SU-DHL-6 (cell line): ENCODE measurements at regions not wholly inside any gene's neighbourhood (a gene's known extent, or its start where the extent isn't known, plus 50 kb on each side); places are given as distances from the start of the nearest gene placed in this dataset.

Experiments
- H2AFZ ChIP-seq: fragments of 200-600 bp; sonication (generic); 2 replicates; pipeline ENCODE4 v1.6.1; 2014; ENCODE audit warnings: low read depth, mild to moderate bottlenecking, moderate library complexity, mixed read lengths, antibody characterized with exemption, low read length; ENCODE audit not compliant: severe bottlenecking
- H3F3A ChIP-seq: fragments of 200-600 bp; shearing (Covaris generic); 2 replicates; pipeline ENCODE4 v1.6.0; 2016; ENCODE audit warnings: antibody characterized with exemption, mild to moderate bottlenecking; ENCODE audit not compliant: insufficient read depth
- H3K27ac ChIP-seq: fragments of 200-600 bp; sonication (generic); 2 replicates; pipeline ENCODE4 v1.5.1; 2016; ENCODE audit warnings: low read depth, mild to moderate bottlenecking, low read length, moderate library complexity, mixed read lengths
- H3K27me3 ChIP-seq: fragments of 200-600 bp; sonication (generic), shearing (Covaris generic); 2 replicates; pipeline ENCODE4 v1.6.0; 2014; ENCODE audit warnings: mild to moderate bottlenecking, low read length
- H3K36me3 ChIP-seq: fragments of 200-600 bp; sonication (generic); 2 replicates; pipeline ENCODE4 v1.6.1; 2014; ENCODE audit warnings: mild to moderate bottlenecking, low read length, mixed read lengths
- H3K4me2 ChIP-seq: fragments of 300-600, 200-600 bp; shearing (Covaris generic), sonication (generic); 2 replicates; pipeline ENCODE4 v1.6.0; 2014; ENCODE audit warnings: low read length, low read depth, mild to moderate bottlenecking; ENCODE audit not compliant: poor library complexity, severe bottlenecking
- H3K4me3 ChIP-seq: fragments of 200-600 bp; sonication (generic); 2 replicates; pipeline ENCODE4 v1.5.1; 2014; ENCODE audit warnings: antibody characterized with exemption, low read length, mild to moderate bottlenecking, mixed read lengths; ENCODE audit not compliant: insufficient read depth, poor library complexity, severe bottlenecking
- H3K79me2 ChIP-seq: fragments of 200-600 bp; sonication (generic); 2 replicates; pipeline ENCODE4 v1.6.1; 2014; ENCODE audit warnings: mild to moderate bottlenecking, low read length, moderate library complexity; ENCODE audit not compliant: insufficient read depth
- H3K9ac ChIP-seq: fragments of 200-600 bp; sonication (generic); 2 replicates; pipeline ENCODE4 v1.7.0; 2014; ENCODE audit warnings: mild to moderate bottlenecking, low read length
- H3K9me2 ChIP-seq: fragments of 200-600 bp; sonication (generic); replicated peaks from 2 replicates; pipeline ENCODE4 v1.6.1; 2014; ENCODE audit warnings: low read length; ENCODE audit not compliant: insufficient read depth
- H3K9me3 ChIP-seq: fragments of 200-600 bp; sonication (generic); 2 replicates; pipeline ENCODE4 v1.6.1; 2014; ENCODE audit warnings: low read length, mixed read lengths; ENCODE audit not compliant: insufficient read depth
- H4K20me1 ChIP-seq: fragments of 200-600 bp; sonication (generic); 2 replicates; pipeline ENCODE4 v1.6.1; 2014; ENCODE audit warnings: low read depth, mild to moderate bottlenecking, antibody characterized with exemption, low read length, moderate library complexity, mixed read lengths
- EZH2phosphoT487 ChIP-seq: fragments of 200-600 bp; sonication (generic), shearing (Covaris generic); conservative IDR thresholded peaks from 2 replicates; pipeline ENCODE4 v1.6.1; 2018; ENCODE audit warnings: mild to moderate bottlenecking, antibody characterized with exemption, low read length, moderate library complexity, mixed read lengths
- TF ChIP-seq, protein P1 (sequence below): fragments of 200-600 bp; sonication (generic); IDR thresholded peaks from one replicate; pipeline ENCODE4 v1.5.1; 2017; ENCODE audit warnings: antibody characterized with exemption, mild to moderate bottlenecking, low read length, moderate library complexity; ENCODE audit not compliant: insufficient read depth, poor library complexity, severe bottlenecking

DNA sequence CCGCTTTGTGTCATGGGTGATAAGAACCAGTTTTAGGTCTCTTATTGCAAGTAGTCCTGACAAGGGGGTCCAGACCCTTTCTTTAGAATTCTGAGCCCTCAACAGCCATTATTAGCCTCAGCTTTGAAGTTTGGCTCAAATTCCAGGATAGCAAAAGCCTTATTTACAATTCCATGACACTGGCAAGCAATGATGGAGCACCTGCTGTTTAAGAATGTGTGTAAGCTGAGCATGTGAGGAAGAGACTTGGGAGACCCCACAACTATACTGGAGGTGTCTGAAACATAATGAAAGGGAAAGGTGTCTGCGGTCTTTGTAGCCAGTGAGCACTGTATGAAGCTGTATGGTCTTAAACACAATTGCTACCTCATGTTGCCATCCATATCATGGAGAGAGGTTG is 119.8 kb downstream of the TBX5 start:
- H3K4me2 ChIP-seq, result no peak overlapping the region
- no peak overlapping the region for H2AFZ ChIP-seq
- no peak overlapping the region for H3K9ac ChIP-seq
- H3K36me3 ChIP-seq, result no peaks in the 10 kb centered on the region
- H3K27me3 ChIP-seq, result no peaks in the 10 kb centered on the region
- TF ChIP-seq, protein P1, sequence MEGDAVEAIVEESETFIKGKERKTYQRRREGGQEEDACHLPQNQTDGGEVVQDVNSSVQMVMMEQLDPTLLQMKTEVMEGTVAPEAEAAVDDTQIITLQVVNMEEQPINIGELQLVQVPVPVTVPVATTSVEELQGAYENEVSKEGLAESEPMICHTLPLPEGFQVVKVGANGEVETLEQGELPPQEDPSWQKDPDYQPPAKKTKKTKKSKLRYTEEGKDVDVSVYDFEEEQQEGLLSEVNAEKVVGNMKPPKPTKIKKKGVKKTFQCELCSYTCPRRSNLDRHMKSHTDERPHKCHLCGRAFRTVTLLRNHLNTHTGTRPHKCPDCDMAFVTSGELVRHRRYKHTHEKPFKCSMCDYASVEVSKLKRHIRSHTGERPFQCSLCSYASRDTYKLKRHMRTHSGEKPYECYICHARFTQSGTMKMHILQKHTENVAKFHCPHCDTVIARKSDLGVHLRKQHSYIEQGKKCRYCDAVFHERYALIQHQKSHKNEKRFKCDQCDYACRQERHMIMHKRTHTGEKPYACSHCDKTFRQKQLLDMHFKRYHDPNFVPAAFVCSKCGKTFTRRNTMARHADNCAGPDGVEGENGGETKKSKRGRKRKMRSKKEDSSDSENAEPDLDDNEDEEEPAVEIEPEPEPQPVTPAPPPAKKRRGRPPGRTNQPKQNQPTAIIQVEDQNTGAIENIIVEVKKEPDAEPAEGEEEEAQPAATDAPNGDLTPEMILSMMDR, result no peak
- no peak for TF ChIP-seq EZH2phosphoT487
- no peaks in the 10 kb centered on the region for H3F3A ChIP-seq
- no peaks in the 10 kb centered on the region for H3K9me2 ChIP-seq
- H4K20me1 ChIP-seq, result no peaks in the 10 kb centered on the region
- no peaks in the 10 kb centered on the region for H3K9me3 ChIP-seq
- H3K27ac ChIP-seq, result no peak overlapping the region
- H3K4me3 ChIP-seq, result no peak overlapping the region
- no peaks in the 10 kb centered on the region for H3K79me2 ChIP-seq

DNA sequence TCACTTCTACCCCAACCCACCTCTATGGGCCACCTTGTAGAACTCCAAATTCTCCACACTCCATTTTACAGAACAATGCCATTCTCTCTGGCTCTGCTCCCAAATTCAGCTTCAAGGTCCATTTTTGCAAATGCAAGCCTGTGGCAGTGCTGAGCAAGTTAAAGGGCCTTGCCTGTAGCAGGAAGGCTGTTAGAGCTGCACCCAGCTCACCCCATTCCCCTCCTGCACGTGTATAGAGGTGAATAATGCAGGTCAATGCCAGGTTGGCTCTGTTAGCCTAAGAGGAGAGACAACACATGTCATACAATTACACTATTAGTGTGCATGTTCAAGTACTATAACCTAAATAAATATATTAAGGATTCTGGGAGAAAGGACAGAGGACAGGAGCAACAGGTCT is 120.4 kb downstream of the TBX5 start:
- TF ChIP-seq, protein P1, result no peak
- no peak for TF ChIP-seq EZH2phosphoT487
- Histone ChIP-seq H3K36me3 (no peaks in the 10 kb centered on the region), H3K27ac (no peak overlapping the region), H3K9me3 (no peaks in the 10 kb centered on the region), H3K9me2 (no peaks in the 10 kb centered on the region), H3K79me2 (no peaks in the 10 kb centered on the region), H4K20me1 (no peaks in the 10 kb centered on the region), H3F3A (no peaks in the 10 kb centered on the region), H3K4me2 (no peak overlapping the region), H3K27me3 (no peaks in the 10 kb centered on the region), H3K4me3 (no peak overlapping the region), H2AFZ (no peak overlapping the region), H3K9ac (no peak overlapping the region)

DNA sequence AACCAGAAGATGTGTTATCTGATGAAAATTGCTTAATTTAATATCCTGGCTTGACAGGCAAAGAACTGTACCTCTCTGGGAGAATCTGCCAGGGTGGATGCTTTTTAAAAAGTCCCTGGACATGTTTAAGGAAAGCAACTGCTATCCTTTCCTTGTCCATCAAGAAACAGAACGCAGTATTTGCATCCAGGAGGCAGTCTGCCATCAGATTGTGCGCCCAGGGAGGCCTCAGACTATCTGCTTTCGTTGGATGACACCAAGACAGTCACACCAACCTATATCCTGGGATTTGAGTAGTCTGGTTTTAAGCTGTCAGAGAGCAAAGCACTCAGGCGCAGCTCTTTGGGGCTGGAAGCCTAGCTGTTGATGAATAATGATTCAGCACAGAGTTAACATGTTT is 121.9 kb downstream of the TBX5 start:
- no peaks in the 10 kb centered on the region for H3F3A ChIP-seq
- no peak overlapping the region for H3K4me3 ChIP-seq
- H3K4me2 ChIP-seq, result no peak overlapping the region
- H3K36me3 ChIP-seq, result no peaks in the 10 kb centered on the region
- H2AFZ ChIP-seq, result no peak overlapping the region
- no peaks in the 10 kb centered on the region for H4K20me1 ChIP-seq
- no peaks in the 10 kb centered on the region for H3K27me3 ChIP-seq
- no peaks in the 10 kb centered on the region for H3K9me3 ChIP-seq
- no peak overlapping the region for H3K9ac ChIP-seq
- no peaks in the 10 kb centered on the region for H3K79me2 ChIP-seq
- H3K9me2 ChIP-seq, result no peaks in the 10 kb centered on the region
- TF ChIP-seq, protein P1, result no peak
- no peak for TF ChIP-seq EZH2phosphoT487
- H3K27ac ChIP-seq, result no peak overlapping the region
